ENCODE measurements at regions not wholly inside any gene's neighbourhood (a gene's known extent, or its start where the extent isn't known, plus 50 kb on each side); places are given as distances from the start of the nearest gene placed in this dataset.

DNA sequence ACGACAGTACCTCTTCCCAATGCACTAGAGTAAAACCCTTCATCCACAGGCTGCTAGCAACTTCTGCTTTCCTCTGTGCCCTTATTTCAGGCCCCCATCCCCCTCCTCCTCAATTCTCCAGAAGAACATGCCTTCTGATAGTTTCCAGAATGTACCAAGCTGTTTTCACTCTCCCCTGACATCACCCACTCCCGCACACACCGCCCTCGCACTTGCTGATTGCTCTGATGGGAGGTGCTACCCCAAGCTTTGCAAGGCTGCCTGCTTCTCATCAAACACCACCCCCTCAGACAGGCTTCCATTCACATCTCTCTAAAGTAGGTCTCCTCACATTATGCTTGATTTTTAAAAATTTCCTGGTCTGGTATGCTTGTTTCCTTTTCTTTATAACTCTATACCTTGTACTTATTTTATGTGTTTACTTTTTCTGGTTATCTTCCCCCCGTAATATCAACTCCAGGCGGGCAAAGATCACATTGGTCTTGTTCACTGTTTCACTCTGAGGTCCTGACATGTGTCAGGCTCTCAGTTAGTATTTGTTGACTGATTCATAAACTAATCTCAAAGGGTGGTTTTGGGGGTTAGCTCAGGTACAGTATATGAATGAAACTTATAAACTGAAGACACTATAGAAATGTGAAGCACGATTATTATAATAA is 91.0 kb upstream of the C9orf72 start:
- no TSS peak for BruUV-seq (replicated peaks)
- DNase-seq: peak in 1 of 2 experiments; percentile 27
- no peak for TF ChIP-seq CTCF (IDR thresholded peaks at IDR 0.05; ENCODE audit: insufficient read depth in 1 of 2, low read depth in 1 of 2, low read length in 1 of 2, severe bottlenecking in 1 of 2, unreplicated experiment in 1 of 2)
- no peak overlapping the region for H3K27ac Mint-ChIP-seq (ENCODE audit: unreplicated experiment)
- H3K27me3 Mint-ChIP-seq (ENCODE audit: insufficient read depth, unreplicated experiment): no peaks in the 10 kb centered on the region
- intact Hi-C loops (cut with micrococcal nuclease; ENCODE audit: unreplicated experiment): no loop called here
- no peaks in the 10 kb centered on the region for H3K4me1 ChIP-seq
- peak overlapping the region; percentile 60 for H3K4me3 Mint-ChIP-seq (ENCODE audit: unreplicated experiment)
- no peaks in the 10 kb centered on the region for H3K9me3 Mint-ChIP-seq (ENCODE audit: unreplicated experiment)
- POLR2A ChIA-PET: no interaction called here
- no peaks in the 10 kb centered on the region for H3K36me3 ChIP-seq (ENCODE audit: control insufficient read depth, insufficient read depth, low read length)
- H3K4me3 ChIP-seq (ENCODE audit: low read depth, low read length): no peak overlapping the region
- CTCF ChIA-PET: no interaction called here
- no peaks in the 10 kb centered on the region for H3K4me1 Mint-ChIP-seq (ENCODE audit: low read depth, unreplicated experiment)
- no peaks in the 10 kb centered on the region for H3K27me3 ChIP-seq (replicated peaks; ENCODE audit: control insufficient read depth, insufficient read depth, low read length)
- H3K9me3 ChIP-seq: no peaks in the 10 kb centered on the region
- no peaks in the 10 kb centered on the region for H3K36me3 Mint-ChIP-seq (ENCODE audit: insufficient read depth, unreplicated experiment)

GRCh38 chr9:27665136-27665535 is 91.9 kb upstream of the C9orf72 start:
- TF ChIP-seq CTCF (IDR thresholded peaks at IDR 0.05; ENCODE audit: insufficient read depth in 1 of 2, low read depth in 1 of 2, low read length in 1 of 2, severe bottlenecking in 1 of 2, unreplicated experiment in 1 of 2): no peak
- H3K27ac Mint-ChIP-seq (ENCODE audit: unreplicated experiment): peak overlapping the region; percentile 64
- Histone ChIP-seq H3K36me3 (ENCODE audit: control insufficient read depth, insufficient read depth, low read length) (no peaks in the 10 kb centered on the region), H3K9me3 (no peaks in the 10 kb centered on the region), H3K4me1 (no peaks in the 10 kb centered on the region), H3K4me3 (ENCODE audit: low read depth, low read length) (no peak overlapping the region), H3K27me3 (replicated peaks; ENCODE audit: control insufficient read depth, insufficient read depth, low read length) (no peaks in the 10 kb centered on the region)
- H3K4me3 Mint-ChIP-seq (ENCODE audit: unreplicated experiment): peak overlapping the region; percentile 60
- peak; percentile 13 to 43 for DNase-seq
- H3K36me3 Mint-ChIP-seq (ENCODE audit: insufficient read depth, unreplicated experiment): no peaks in the 10 kb centered on the region
- no peaks in the 10 kb centered on the region for H3K9me3 Mint-ChIP-seq (ENCODE audit: unreplicated experiment)
- intact Hi-C loops (cut with micrococcal nuclease; ENCODE audit: unreplicated experiment): no loop called here
- no TSS peak for BruUV-seq (replicated peaks)
- H3K27me3 Mint-ChIP-seq (ENCODE audit: insufficient read depth, unreplicated experiment): no peaks in the 10 kb centered on the region
- ChIA-PET POLR2A (no interaction called here), CTCF (no interaction called here)
- H3K4me1 Mint-ChIP-seq (ENCODE audit: low read depth, unreplicated experiment): no peaks in the 10 kb centered on the region

DNA sequence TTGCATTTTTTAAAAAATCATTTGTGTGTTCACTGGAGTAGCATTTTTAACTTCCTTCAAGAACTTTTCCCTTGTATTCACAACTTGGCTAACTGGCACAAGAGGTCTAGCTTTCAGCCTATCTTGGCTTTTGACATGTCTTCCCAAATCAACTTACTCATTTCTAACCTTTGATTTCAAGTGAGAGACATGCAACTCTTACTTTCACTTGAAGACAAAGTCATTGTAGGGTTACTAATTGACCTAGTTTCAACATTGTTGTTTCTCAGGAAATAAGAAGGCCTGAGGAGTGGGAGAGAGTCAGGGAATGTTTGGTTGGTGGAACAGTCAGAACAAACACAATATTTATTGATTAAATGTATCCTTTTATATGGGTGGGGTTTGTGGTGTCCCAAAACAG is 95.0 kb upstream of the C9orf72 start:
- ChIA-PET POLR2A (no interaction called here), CTCF (no interaction called here)
- intact Hi-C loops (cut with micrococcal nuclease; ENCODE audit: unreplicated experiment): no loop called here
- H3K27me3 Mint-ChIP-seq (ENCODE audit: insufficient read depth, unreplicated experiment): no peaks in the 10 kb centered on the region
- H3K36me3 Mint-ChIP-seq (ENCODE audit: insufficient read depth, unreplicated experiment): no peaks in the 10 kb centered on the region
- DNase-seq: no peak
- H3K4me1 ChIP-seq: no peaks in the 10 kb centered on the region
- no peaks in the 10 kb centered on the region for H3K9me3 ChIP-seq
- H3K9me3 Mint-ChIP-seq (ENCODE audit: unreplicated experiment): no peaks in the 10 kb centered on the region
- no TSS peak for BruUV-seq (replicated peaks)
- H3K27me3 ChIP-seq (replicated peaks; ENCODE audit: control insufficient read depth, insufficient read depth, low read length): no peaks in the 10 kb centered on the region
- no peak overlapping the region for H3K4me3 Mint-ChIP-seq (ENCODE audit: unreplicated experiment)
- H3K27ac Mint-ChIP-seq (ENCODE audit: unreplicated experiment): no peak overlapping the region
- no peaks in the 10 kb centered on the region for H3K36me3 ChIP-seq (ENCODE audit: control insufficient read depth, insufficient read depth, low read length)
- no peak for TF ChIP-seq CTCF (IDR thresholded peaks at IDR 0.05; ENCODE audit: insufficient read depth in 1 of 2, low read depth in 1 of 2, low read length in 1 of 2, severe bottlenecking in 1 of 2, unreplicated experiment in 1 of 2)
- H3K4me1 Mint-ChIP-seq (ENCODE audit: low read depth, unreplicated experiment): peaks cover 2% of the 10 kb centered on the region
- H3K4me3 ChIP-seq (ENCODE audit: low read depth, low read length): no peak overlapping the region
